HUES6 (cell line): ENCODE measurements at regions not wholly inside any gene's neighbourhood (a gene's known extent, or its start where the extent isn't known, plus 50 kb on each side); places are given as distances from the start of the nearest gene placed in this dataset.

ENCODE experiments used
- H3K27ac ChIP-seq: 2 replicates; pipeline ENCODE4 v1.7.0; 2013; ENCODE audit warnings: low read depth, mild to moderate bottlenecking, low read length, inconsistent platforms
- H3K27me3 ChIP-seq: 2 replicates; pipeline ENCODE4 v1.6.1; 2013; ENCODE audit warnings: low read length; ENCODE audit not compliant: control insufficient read depth, insufficient read depth
- H3K36me3 ChIP-seq: 2 replicates; pipeline ENCODE4 v1.6.1; 2013; ENCODE audit warnings: low read length; ENCODE audit not compliant: control insufficient read depth, insufficient read depth
- H3K4me1 ChIP-seq: 2 replicates; pipeline ENCODE4 v1.6.1; 2013; ENCODE audit warnings: low read length; ENCODE audit not compliant: control insufficient read depth, insufficient read depth
- H3K4me3 ChIP-seq: 2 replicates; pipeline ENCODE4 v1.5.1; 2013; ENCODE audit warnings: low read depth, low read length
- H3K9ac ChIP-seq: one replicate; pipeline ENCODE4 v1.6.1; 2013; ENCODE audit warnings: mild to moderate bottlenecking, low read length
- H3K9me3 ChIP-seq: 2 replicates; pipeline ENCODE4 v1.6.1; 2013; ENCODE audit warnings: low read depth, low read length; ENCODE audit not compliant: control insufficient read depth, insufficient read depth

- Histone ChIP-seq H3K4me1 (peaks cover 17% of the 10 kb centered on the region; the same call in 1 of the 2 replicates), H3K4me3 (no peak overlapping the region), H3K9me3 (no peaks in the 10 kb centered on the region), H3K27ac (no peak overlapping the region), H3K36me3 (no peaks in the 10 kb centered on the region), H3K9ac (no peak overlapping the region), H3K27me3 (no peaks in the 10 kb centered on the region)
Measured at GRCh38 chr4:26176598-26177149, 144.1 kb upstream of the RBPJ start.

- Histone ChIP-seq H3K27ac (no peak overlapping the region), H3K9me3 (no peaks in the 10 kb centered on the region), H3K4me1 (peaks cover 12% of the 10 kb centered on the region; the same call in 1 of the 2 replicates), H3K27me3 (no peaks in the 10 kb centered on the region), H3K9ac (no peak overlapping the region), H3K36me3 (no peaks in the 10 kb centered on the region), H3K4me3 (no peak overlapping the region)
Measured at GRCh38 chr4:26178854-26179253, 142.0 kb upstream of the RBPJ start.

- peaks cover 8% of the 10 kb centered on the region; the same call in 1 of the 2 replicates for H3K4me1 ChIP-seq
- no peaks in the 10 kb centered on the region for H3K9me3 ChIP-seq
- H3K27me3 ChIP-seq, result no peaks in the 10 kb centered on the region
- H3K9ac ChIP-seq, result no peak overlapping the region
- no peak overlapping the region for H3K27ac ChIP-seq
- H3K36me3 ChIP-seq, result no peaks in the 10 kb centered on the region
- H3K4me3 ChIP-seq, result no peak overlapping the region
Measured at GRCh38 chr4:26179316-26179760, 141.5 kb upstream of the RBPJ start.

DNA sequence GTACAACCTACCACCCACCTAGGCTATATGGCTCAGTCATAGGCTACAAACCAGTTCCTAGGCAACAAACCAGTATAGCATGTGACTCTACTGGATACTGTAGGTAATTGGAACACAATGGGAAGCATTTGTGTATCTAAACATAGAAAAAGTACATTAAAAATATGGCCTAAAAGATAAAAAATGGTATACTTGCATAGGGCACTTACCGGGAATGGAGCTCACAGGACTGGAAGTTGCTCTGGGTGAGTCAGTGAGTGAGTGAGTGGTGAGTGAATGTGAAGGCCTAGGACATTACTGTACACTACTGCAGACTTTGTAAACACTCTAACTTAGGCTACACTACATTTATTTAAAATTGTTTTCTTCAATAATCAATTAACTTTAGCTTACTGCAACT is 139.2 kb upstream of the RBPJ start:
- Histone ChIP-seq H3K9me3 (no peaks in the 10 kb centered on the region), H3K27ac (no peak overlapping the region), H3K27me3 (no peaks in the 10 kb centered on the region), H3K9ac (no peak overlapping the region), H3K4me1 (0 out of 2 replicates have a peak, but pooled peaks cover under 1% of the 10 kb centered on the region), H3K4me3 (no peak overlapping the region), H3K36me3 (no peaks in the 10 kb centered on the region)

DNA sequence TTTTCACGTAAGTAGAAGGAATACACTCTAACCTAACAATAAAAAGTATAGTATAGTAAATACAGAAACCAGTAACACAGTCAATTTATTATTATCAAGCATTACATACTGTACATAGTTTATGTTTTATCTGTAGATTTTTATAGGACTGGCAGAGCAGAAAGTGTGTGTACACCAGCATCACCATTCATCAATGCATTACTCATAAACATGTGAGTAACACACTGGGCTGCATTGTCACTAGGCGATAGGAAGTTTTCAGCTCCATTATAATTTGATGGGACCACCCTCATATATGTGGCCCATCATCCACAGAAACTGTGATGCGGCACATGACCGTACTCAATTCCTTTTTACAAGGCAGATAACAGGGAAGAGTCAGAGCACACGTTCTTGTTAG is 137.8 kb upstream of the RBPJ start:
- no peaks in the 10 kb centered on the region for H3K36me3 ChIP-seq
- no peaks in the 10 kb centered on the region for H3K4me1 ChIP-seq
- H3K9ac ChIP-seq, result no peak overlapping the region
- no peak overlapping the region for H3K27ac ChIP-seq
- no peaks in the 10 kb centered on the region for H3K27me3 ChIP-seq
- H3K4me3 ChIP-seq, result no peak overlapping the region
- H3K9me3 ChIP-seq, result no peaks in the 10 kb centered on the region

DNA sequence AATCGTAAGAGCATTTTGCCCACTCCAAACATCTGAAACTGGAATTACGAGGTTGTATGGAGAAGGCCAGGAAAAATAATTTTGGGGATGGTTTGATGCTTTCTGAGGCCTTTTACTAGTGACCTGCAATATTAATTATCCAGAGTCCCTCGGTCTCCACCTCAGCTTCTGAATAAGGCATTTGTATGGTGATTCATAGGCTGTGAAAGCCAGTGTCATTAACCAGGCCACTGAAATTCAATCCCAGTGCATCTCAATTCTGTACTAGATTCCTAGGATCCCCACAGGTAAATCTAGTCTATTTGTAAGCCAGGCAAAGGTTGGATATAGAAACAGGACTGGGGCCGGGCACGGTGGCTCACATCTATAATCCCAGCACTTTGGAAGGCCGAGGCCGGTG is 135.4 kb upstream of the RBPJ start:
- no peaks in the 10 kb centered on the region for H3K4me1 ChIP-seq
- H3K9ac ChIP-seq, result no peak overlapping the region
- H3K4me3 ChIP-seq, result no peak overlapping the region
- no peak overlapping the region for H3K27ac ChIP-seq
- no peaks in the 10 kb centered on the region for H3K9me3 ChIP-seq
- H3K36me3 ChIP-seq, result no peaks in the 10 kb centered on the region
- H3K27me3 ChIP-seq, result no peaks in the 10 kb centered on the region

DNA sequence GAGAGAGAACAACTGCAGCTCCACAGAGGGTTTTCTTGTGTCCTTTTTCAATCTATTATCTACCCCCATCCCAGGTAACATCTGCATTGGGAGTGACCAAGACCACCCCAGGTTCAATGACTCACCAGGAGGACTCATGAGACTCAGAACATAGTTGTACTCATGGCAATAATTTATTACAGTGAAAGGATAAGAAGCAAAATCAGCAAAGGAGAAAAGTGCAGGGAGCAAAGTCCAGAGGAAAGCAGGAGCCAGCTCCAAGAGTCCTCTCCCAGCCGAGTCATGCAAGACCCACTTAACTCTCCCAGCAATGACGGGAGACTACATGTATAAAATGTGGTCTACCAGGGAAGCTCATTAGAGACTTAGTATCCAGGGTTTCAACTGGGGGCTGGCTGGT is 129.5 kb upstream of the RBPJ start:
- no peaks in the 10 kb centered on the region for H3K36me3 ChIP-seq
- H3K9me3 ChIP-seq, result no peaks in the 10 kb centered on the region
- H3K27me3 ChIP-seq, result no peaks in the 10 kb centered on the region
- H3K27ac ChIP-seq, result no peak overlapping the region
- H3K4me1 ChIP-seq, result no peaks in the 10 kb centered on the region
- no peak overlapping the region for H3K9ac ChIP-seq
- no peak overlapping the region for H3K4me3 ChIP-seq

GRCh38 chr4:26192899-26193869 is 127.6 kb upstream of the RBPJ start:
- Histone ChIP-seq H3K9ac (no peak overlapping the region), H3K4me1 (no peaks in the 10 kb centered on the region), H3K4me3 (no peak overlapping the region), H3K36me3 (no peaks in the 10 kb centered on the region), H3K27ac (no peak overlapping the region), H3K27me3 (no peaks in the 10 kb centered on the region), H3K9me3 (no peaks in the 10 kb centered on the region)

DNA sequence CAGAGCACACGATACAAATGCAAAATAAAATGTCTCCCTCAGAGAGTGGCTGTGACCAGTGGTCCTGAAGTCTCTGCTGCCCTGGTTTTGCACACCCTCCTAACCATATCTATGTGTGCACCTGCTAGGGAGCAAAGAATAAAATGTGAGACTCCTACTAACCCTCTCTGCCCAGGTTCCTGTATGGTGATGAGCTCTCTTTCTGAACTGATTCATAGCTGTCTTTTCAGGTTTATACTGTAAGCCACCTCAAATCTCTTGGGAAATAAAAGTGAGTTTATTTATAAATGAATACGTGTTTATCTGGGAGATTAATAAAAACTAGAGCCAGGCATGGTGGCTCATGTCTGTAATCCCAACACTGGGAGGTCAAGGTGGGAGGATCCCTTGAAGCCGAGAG is 126.0 kb upstream of the RBPJ start:
- Histone ChIP-seq H3K4me1 (no peaks in the 10 kb centered on the region), H3K27me3 (no peaks in the 10 kb centered on the region), H3K27ac (no peak overlapping the region), H3K9ac (no peak overlapping the region), H3K9me3 (no peaks in the 10 kb centered on the region), H3K4me3 (no peak overlapping the region), H3K36me3 (no peaks in the 10 kb centered on the region)

DNA sequence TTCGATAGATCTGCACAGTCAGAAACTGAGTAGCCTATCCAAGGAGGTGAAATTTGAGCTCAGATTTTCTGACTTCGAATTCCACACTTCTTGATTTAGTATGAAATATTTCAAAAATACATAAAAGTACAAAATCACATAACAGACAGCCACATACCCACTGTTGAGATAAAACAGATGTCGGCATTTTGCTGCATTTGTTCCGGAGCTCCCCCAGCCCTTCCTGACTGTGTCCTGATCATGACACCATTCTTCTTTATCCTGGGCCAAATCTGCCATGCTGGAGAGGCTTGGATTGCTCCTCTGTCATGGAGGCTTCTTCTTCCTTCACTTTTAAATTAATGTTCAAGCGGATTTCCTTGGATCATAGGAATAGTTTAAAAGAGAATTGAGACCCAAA is 124.2 kb upstream of the RBPJ start:
- no peak overlapping the region for H3K4me3 ChIP-seq
- H3K9ac ChIP-seq, result no peak overlapping the region
- H3K27me3 ChIP-seq, result no peaks in the 10 kb centered on the region
- no peaks in the 10 kb centered on the region for H3K9me3 ChIP-seq
- no peak overlapping the region for H3K27ac ChIP-seq
- no peaks in the 10 kb centered on the region for H3K36me3 ChIP-seq
- H3K4me1 ChIP-seq, result no peaks in the 10 kb centered on the region

DNA sequence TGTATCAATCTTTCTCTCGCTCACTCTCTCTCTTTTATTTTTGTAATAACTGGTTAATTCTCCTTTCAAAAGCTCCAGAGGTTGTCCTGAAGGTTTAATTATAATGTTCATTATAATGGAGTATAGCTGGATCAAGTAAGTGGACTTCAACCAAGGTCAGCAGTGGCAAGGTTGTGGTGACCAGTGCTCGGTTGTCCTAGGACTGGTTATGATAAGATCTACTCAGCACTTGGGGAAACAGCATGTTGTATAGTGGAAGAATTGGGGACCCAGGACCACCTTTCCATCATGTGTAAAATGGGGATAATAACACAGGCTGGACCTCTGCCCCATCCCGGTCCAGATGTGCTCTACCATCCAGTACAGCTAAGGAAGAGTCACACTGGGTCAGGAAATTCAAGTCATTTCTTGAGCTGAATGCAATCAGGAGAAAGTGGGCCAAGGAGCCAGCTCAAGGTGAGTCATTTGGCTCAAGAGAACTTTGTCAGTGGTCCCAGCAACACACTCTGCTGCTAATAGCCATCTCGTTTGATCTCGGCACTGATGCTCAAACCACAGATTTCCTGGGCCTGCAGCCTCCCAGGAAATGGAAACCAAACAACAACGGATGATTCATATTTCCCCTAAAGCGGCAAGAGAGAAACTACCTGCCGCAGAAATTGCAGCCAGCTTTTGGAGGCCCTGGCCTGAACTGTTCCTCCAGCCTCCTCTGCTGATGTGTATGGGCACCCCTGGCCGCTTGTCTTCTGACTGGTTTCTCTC is 123.6 kb upstream of the RBPJ start:
- Histone ChIP-seq H3K4me1 (no peaks in the 10 kb centered on the region), H3K36me3 (no peaks in the 10 kb centered on the region), H3K9ac (no peak overlapping the region), H3K9me3 (no peaks in the 10 kb centered on the region), H3K4me3 (no peak overlapping the region), H3K27me3 (no peaks in the 10 kb centered on the region), H3K27ac (no peak overlapping the region)
